Loucy (cell line): ENCODE measurements at regions not wholly inside any gene's neighbourhood (a gene's known extent, or its start where the extent isn't known, plus 50 kb on each side); places are given as distances from the start of the nearest gene placed in this dataset.
"Not testable (repeated sequence)": the region's sequence is repeated elsewhere in the genome, so short reads cannot be mapped to it uniquely, and the experiment has no call there.

Experiments
- H2AFZ ChIP-seq: fragments of 200-600 bp; sonication (generic); 2 replicates; pipeline ENCODE4 v1.6.0; 2016; ENCODE audit warnings: antibody characterized with exemption, mild to moderate bottlenecking, low read length, moderate library complexity
- H3F3A ChIP-seq: fragments of 200-600 bp; 2 replicates; pipeline ENCODE4 v1.6.0; 2016; ENCODE audit warnings: antibody characterized with exemption, low read depth, mild to moderate bottlenecking
- H3K27me3 ChIP-seq: fragments of 200-600 bp; sonication (generic); 2 replicates; pipeline ENCODE4 v1.6.1; 2014; ENCODE audit warnings: low read length, mild to moderate bottlenecking; ENCODE audit not compliant: insufficient read depth, poor library complexity, severe bottlenecking
- H3K36me3 ChIP-seq: fragments of 200-600 bp; sonication (generic); 2 replicates; pipeline ENCODE4 v1.6.1; 2016; ENCODE audit warnings: low read length; ENCODE audit not compliant: insufficient read depth
- H3K4me1 ChIP-seq: fragments of 200-600 bp; sonication (generic); 2 replicates; pipeline ENCODE4 v1.5.1; 2014; ENCODE audit warnings: low read length, mild to moderate bottlenecking; ENCODE audit not compliant: insufficient read depth, poor library complexity, severe bottlenecking
- H3K4me2 ChIP-seq: fragments of 200-600 bp; sonication (generic); 2 replicates; pipeline ENCODE4 v1.6.0; 2014; ENCODE audit warnings: antibody characterized with exemption, low read length, low read depth, mild to moderate bottlenecking; ENCODE audit not compliant: poor library complexity, severe bottlenecking
- H3K4me3 ChIP-seq: fragments of 200-600 bp; sonication (generic); 2 replicates; pipeline ENCODE4 v1.5.1; 2014; ENCODE audit warnings: low read length, mild to moderate bottlenecking, mixed read lengths; ENCODE audit not compliant: poor library complexity, severe bottlenecking
- H3K79me2 ChIP-seq: fragments of 200-600 bp; sonication (generic); 2 replicates; pipeline ENCODE4 v1.6.1; 2014; ENCODE audit warnings: low read length; ENCODE audit not compliant: insufficient read depth
- H3K9ac ChIP-seq: fragments of 200-600 bp; sonication (generic); 2 replicates; pipeline ENCODE4 v1.6.0; 2014; ENCODE audit warnings: mild to moderate bottlenecking, low read depth, low read length, moderate library complexity; ENCODE audit not compliant: poor library complexity, severe bottlenecking
- H3K9me2 ChIP-seq: fragments of 200-600 bp; sonication (generic); replicated peaks from 2 replicates; pipeline ENCODE4 v1.6.1; 2016; ENCODE audit warnings: low read depth, low read length, mixed read lengths
- H3K9me3 ChIP-seq: fragments of 200-600 bp; sonication (generic); 2 replicates; pipeline ENCODE4 v1.6.1; 2014; ENCODE audit warnings: mild to moderate bottlenecking, antibody characterized with exemption, low read length, low read depth; ENCODE audit not compliant: insufficient read depth
- H4K20me1 ChIP-seq: fragments of 200-600 bp; sonication (generic); 2 replicates; pipeline ENCODE4 v1.6.0; 2014; ENCODE audit warnings: antibody characterized with exemption, low read length, mild to moderate bottlenecking; ENCODE audit not compliant: insufficient read depth, poor library complexity, severe bottlenecking
- CTCF ChIP-seq: fragments of 200-600 bp; sonication (generic); conservative IDR thresholded peaks from 2 replicates; pipeline ENCODE4 v1.5.1; 2014; ENCODE audit warnings: mild to moderate bottlenecking, antibody characterized with exemption, low read length
- EZH2phosphoT487 ChIP-seq: fragments of 200-600 bp; IDR thresholded peaks from 2 replicates; pipeline ENCODE4 v1.6.1; 2018; ENCODE audit warnings: antibody characterized with exemption, mild to moderate bottlenecking, moderate library complexity, borderline replicate concordance

- Histone ChIP-seq H3K27me3 (no peaks in the 10 kb centered on the region), H3K4me1 (no peaks in the 10 kb centered on the region), H3K4me2 (no peak overlapping the region), H3F3A (no peaks in the 10 kb centered on the region), H3K4me3 (no peak overlapping the region), H4K20me1 (no peaks in the 10 kb centered on the region), H3K9me3 (0 out of 2 replicates have a peak, but pooled peaks cover 3% of the 10 kb centered on the region), H3K9ac (no peak overlapping the region), H3K36me3 (no peaks in the 10 kb centered on the region), H3K79me2 (no peaks in the 10 kb centered on the region), H3K9me2 (no peaks in the 10 kb centered on the region), H2AFZ (no peak overlapping the region)
- TF ChIP-seq CTCF, result no peak
These were observed 139.9 kb upstream of the ELL2 start for GRCh38 chr5:96101358-96102089.

- H3K79me2 ChIP-seq, H3K9me2 ChIP-seq, H3K4me1 ChIP-seq, H3K9ac ChIP-seq, H2AFZ ChIP-seq, H3K27me3 ChIP-seq, H3K4me3 ChIP-seq, H3K36me3 ChIP-seq, H3K4me2 ChIP-seq, H3K9me3 ChIP-seq, H3F3A ChIP-seq, H4K20me1 ChIP-seq: not testable (repeated sequence)
These were observed 135.8 kb upstream of the ELL2 start for GRCh38 chr5:96097488-96097887.

GRCh38 chr5:96096724-96097123, 135.1 kb upstream of the ELL2 start:
- Histone ChIP-seq H3K27me3 (no peaks in the 10 kb centered on the region), H3K4me1 (no peaks in the 10 kb centered on the region), H3K9ac (no peak overlapping the region), H3K9me3 (0 out of 2 replicates have a peak, but pooled peaks cover 3% of the 10 kb centered on the region), H3K4me3 (no peak overlapping the region), H3F3A (no peaks in the 10 kb centered on the region), H3K79me2 (no peaks in the 10 kb centered on the region), H3K36me3 (no peaks in the 10 kb centered on the region), H3K4me2 (no peak overlapping the region), H3K9me2 (no peaks in the 10 kb centered on the region), H4K20me1 (no peaks in the 10 kb centered on the region), H2AFZ (no peak overlapping the region)
- TF ChIP-seq CTCF, result no peak
- no peak for TF ChIP-seq EZH2phosphoT487

- H3F3A ChIP-seq, result no peaks in the 10 kb centered on the region
- no peaks in the 10 kb centered on the region for H3K79me2 ChIP-seq
- no peak overlapping the region for H3K9ac ChIP-seq
- H3K36me3 ChIP-seq, result no peaks in the 10 kb centered on the region
- 0 out of 2 replicates have a peak, but pooled peaks cover 3% of the 10 kb centered on the region for H3K9me3 ChIP-seq
- H3K27me3 ChIP-seq, result no peaks in the 10 kb centered on the region
- no peak overlapping the region for H3K4me2 ChIP-seq
- no peaks in the 10 kb centered on the region for H4K20me1 ChIP-seq
- no peak overlapping the region for H2AFZ ChIP-seq
- no peak for TF ChIP-seq CTCF
- no peaks in the 10 kb centered on the region for H3K9me2 ChIP-seq
- peaks cover 3% of the 10 kb centered on the region for H3K4me1 ChIP-seq
- H3K4me3 ChIP-seq, result no peak overlapping the region
These were observed 133.3 kb upstream of the ELL2 start for GRCh38 chr5:96094904-96095303.
